ENCODE measurements at regions not wholly inside any gene's neighbourhood (a gene's known extent, or its start where the extent isn't known, plus 50 kb on each side); places are given as distances from the start of the nearest gene placed in this dataset.

- peaks cover 7 to 11% of the 10 kb centered on the region in 2 donors for H3K9me3 Mint-ChIP-seq
- H3K4me3 Mint-ChIP-seq, result no peak overlapping the region
- DNase-seq, result no peak
- H3K27ac Mint-ChIP-seq, result no peak overlapping the region
- no peaks in the 10 kb centered on the region for H3K4me1 Mint-ChIP-seq (ENCODE audit: low read depth in 2 of 2)
- no peaks in the 10 kb centered on the region for H3K27me3 Mint-ChIP-seq
- no peak for ATAC-seq (replicated peaks)
- H3K36me3 Mint-ChIP-seq (ENCODE audit: insufficient read depth), result no peaks in the 10 kb centered on the region
These were observed 1084.2 kb upstream of the TENM3 start for GRCh38 chr4:181158971-181159370.

GRCh38 chr4:181161669-181162068 is 1081.5 kb upstream of the TENM3 start:
- Mint-ChIP-seq H3K27me3 (no peaks in the 10 kb centered on the region), H3K9me3 (peaks cover 8 to 15% of the 10 kb centered on the region in 2 donors)
- DNase-seq, result no peak

GRCh38 chr4:181162266-181162665 is 1080.9 kb upstream of the TENM3 start:
- Mint-ChIP-seq H3K27ac (no peak overlapping the region), H3K4me1 (ENCODE audit: low read depth in 2 of 2) (no peaks in the 10 kb centered on the region), H3K9me3 (peaks cover 8 to 15% of the 10 kb centered on the region in 2 donors), H3K4me3 (no peak overlapping the region), H3K27me3 (no peaks in the 10 kb centered on the region), H3K36me3 (ENCODE audit: insufficient read depth) (no peaks in the 10 kb centered on the region)
- no peak for DNase-seq
- ATAC-seq (replicated peaks), result no peak

More at GRCh38 chr4:181161669-181162068, 1081.5 kb upstream of the TENM3 start:
- ATAC-seq (replicated peaks), result no peak
- no peaks in the 10 kb centered on the region for H3K36me3 Mint-ChIP-seq (ENCODE audit: insufficient read depth)
- no peak overlapping the region for H3K4me3 Mint-ChIP-seq
- no peak overlapping the region for H3K27ac Mint-ChIP-seq
- H3K4me1 Mint-ChIP-seq (ENCODE audit: low read depth in 2 of 2), result no peaks in the 10 kb centered on the region

GRCh38 chr4:181162676-181163075 is 1080.5 kb upstream of the TENM3 start:
- Mint-ChIP-seq H3K27me3 (no peaks in the 10 kb centered on the region), H3K4me3 (no peak overlapping the region)
- no peak for DNase-seq

GRCh38 chr4:181166742-181167399 is 1076.3 kb upstream of the TENM3 start:
- Mint-ChIP-seq H3K4me3 (no peak overlapping the region), H3K27me3 (no peaks in the 10 kb centered on the region), H3K9me3 (peaks cover 4 to 5% of the 10 kb centered on the region in 2 donors), H3K27ac (no peak overlapping the region), H3K4me1 (ENCODE audit: low read depth in 2 of 2) (no peaks in the 10 kb centered on the region), H3K36me3 (ENCODE audit: insufficient read depth) (no peaks in the 10 kb centered on the region)
- DNase-seq (no peak), ATAC-seq (replicated peaks) (no peak)

More at GRCh38 chr4:181162676-181163075, 1080.5 kb upstream of the TENM3 start:
- Mint-ChIP-seq H3K36me3 (ENCODE audit: insufficient read depth) (no peaks in the 10 kb centered on the region), H3K27ac (no peak overlapping the region), H3K4me1 (ENCODE audit: low read depth in 2 of 2) (no peaks in the 10 kb centered on the region), H3K9me3 (peaks cover 8 to 15% of the 10 kb centered on the region in 2 donors)
- ATAC-seq (replicated peaks), result no peak

- Mint-ChIP-seq H3K9me3 (peaks cover 4% of the 10 kb centered on the region in 2 donors), H3K27me3 (no peaks in the 10 kb centered on the region)
These were observed 1075.0 kb upstream of the TENM3 start for GRCh38 chr4:181168011-181168805.

GRCh38 chr4:181173046-181173445 is 1070.2 kb upstream of the TENM3 start:
- H3K9me3 Mint-ChIP-seq, result no peaks in the 10 kb centered on the region
- H3K36me3 Mint-ChIP-seq (ENCODE audit: insufficient read depth), result no peaks in the 10 kb centered on the region
- no peak overlapping the region for H3K4me3 Mint-ChIP-seq
- ATAC-seq (replicated peaks) (no peak), DNase-seq (no peak)
- no peak overlapping the region for H3K27ac Mint-ChIP-seq
- H3K27me3 Mint-ChIP-seq, result no peaks in the 10 kb centered on the region
- H3K4me1 Mint-ChIP-seq (ENCODE audit: low read depth in 2 of 2), result no peaks in the 10 kb centered on the region

More at GRCh38 chr4:181168011-181168805, 1075.0 kb upstream of the TENM3 start:
- Mint-ChIP-seq H3K36me3 (ENCODE audit: insufficient read depth) (no peaks in the 10 kb centered on the region), H3K4me1 (ENCODE audit: low read depth in 2 of 2) (no peaks in the 10 kb centered on the region), H3K4me3 (no peak overlapping the region), H3K27ac (no peak overlapping the region)
- ATAC-seq (replicated peaks) (no peak), DNase-seq (no peak)

- H3K27ac Mint-ChIP-seq, result no peak overlapping the region
- H3K4me3 Mint-ChIP-seq, result no peak overlapping the region
- no peaks in the 10 kb centered on the region for H3K4me1 Mint-ChIP-seq (ENCODE audit: low read depth in 2 of 2)
- H3K36me3 Mint-ChIP-seq (ENCODE audit: insufficient read depth), result no peaks in the 10 kb centered on the region
- no peaks in the 10 kb centered on the region for H3K27me3 Mint-ChIP-seq
- ATAC-seq (replicated peaks), result no peak
- no peak for DNase-seq
- H3K9me3 Mint-ChIP-seq, result peaks cover 0 to 7% of the 10 kb centered on the region in 2 donors
These were observed 1066.9 kb upstream of the TENM3 start for GRCh38 chr4:181176306-181176705.

GRCh38 chr4:181181331-181181730 is 1061.9 kb upstream of the TENM3 start:
- DNase-seq (no peak), ATAC-seq (replicated peaks) (no peak)
- Mint-ChIP-seq H3K9me3 (peaks cover 6 to 22% of the 10 kb centered on the region in 2 donors), H3K27ac (no peak overlapping the region), H3K27me3 (no peaks in the 10 kb centered on the region), H3K4me3 (no peak overlapping the region), H3K4me1 (ENCODE audit: low read depth in 2 of 2) (no peaks in the 10 kb centered on the region), H3K36me3 (ENCODE audit: insufficient read depth) (no peaks in the 10 kb centered on the region)

GRCh38 chr4:181189751-181190150 is 1053.5 kb upstream of the TENM3 start:
- Mint-ChIP-seq H3K4me3 (no peak overlapping the region), H3K4me1 (ENCODE audit: low read depth in 2 of 2) (no peaks in the 10 kb centered on the region), H3K36me3 (ENCODE audit: insufficient read depth) (no peaks in the 10 kb centered on the region), H3K9me3 (peaks cover 5 to 28% of the 10 kb centered on the region in 2 donors), H3K27ac (no peak overlapping the region), H3K27me3 (no peaks in the 10 kb centered on the region)
- ATAC-seq (replicated peaks), result no peak
- DNase-seq, result no peak

GRCh38 chr4:181193131-181193930 is 1049.9 kb upstream of the TENM3 start:
- no peak overlapping the region for H3K4me3 Mint-ChIP-seq
- no peaks in the 10 kb centered on the region for H3K4me1 Mint-ChIP-seq (ENCODE audit: low read depth in 2 of 2)
- DNase-seq, result no peak
- no peaks in the 10 kb centered on the region for H3K27me3 Mint-ChIP-seq
- peaks cover 1 to 12% of the 10 kb centered on the region in 2 donors for H3K9me3 Mint-ChIP-seq
- no peak for ATAC-seq (replicated peaks)
- no peaks in the 10 kb centered on the region for H3K36me3 Mint-ChIP-seq (ENCODE audit: insufficient read depth)
- no peak overlapping the region for H3K27ac Mint-ChIP-seq

GRCh38 chr4:181194096-181194495 is 1049.1 kb upstream of the TENM3 start:
- Mint-ChIP-seq H3K4me1 (ENCODE audit: low read depth in 2 of 2) (no peaks in the 10 kb centered on the region), H3K27ac (no peak overlapping the region), H3K36me3 (ENCODE audit: insufficient read depth) (no peaks in the 10 kb centered on the region), H3K4me3 (no peak overlapping the region), H3K9me3 (peaks cover 1 to 12% of the 10 kb centered on the region in 2 donors), H3K27me3 (no peaks in the 10 kb centered on the region)
- ATAC-seq (replicated peaks) (no peak), DNase-seq (no peak)

- peaks cover 8 to 17% of the 10 kb centered on the region in 2 donors for H3K9me3 Mint-ChIP-seq
- H3K4me3 Mint-ChIP-seq, result no peak overlapping the region
- no peaks in the 10 kb centered on the region for H3K4me1 Mint-ChIP-seq (ENCODE audit: low read depth in 2 of 2)
- no peak overlapping the region for H3K27ac Mint-ChIP-seq
- ATAC-seq (replicated peaks) (no peak), DNase-seq (no peak)
- H3K27me3 Mint-ChIP-seq, result no peaks in the 10 kb centered on the region
- H3K36me3 Mint-ChIP-seq (ENCODE audit: insufficient read depth), result no peaks in the 10 kb centered on the region
These were observed 1043.1 kb upstream of the TENM3 start for GRCh38 chr4:181200076-181200475.

Data from effector memory CD8-positive, alpha-beta T cell (primary cell).